NCI-H1048 (cell line): ENCODE measurements at regions not wholly inside any gene's neighbourhood (a gene's known extent, or its start where the extent isn't known, plus 50 kb on each side); places are given as distances from the start of the nearest gene placed in this dataset.

Source experiments
- DNase-seq: peaks from one replicate; lab custom pipeline; 2025; lab: John Stamatoyannopoulos, UW

DNA sequence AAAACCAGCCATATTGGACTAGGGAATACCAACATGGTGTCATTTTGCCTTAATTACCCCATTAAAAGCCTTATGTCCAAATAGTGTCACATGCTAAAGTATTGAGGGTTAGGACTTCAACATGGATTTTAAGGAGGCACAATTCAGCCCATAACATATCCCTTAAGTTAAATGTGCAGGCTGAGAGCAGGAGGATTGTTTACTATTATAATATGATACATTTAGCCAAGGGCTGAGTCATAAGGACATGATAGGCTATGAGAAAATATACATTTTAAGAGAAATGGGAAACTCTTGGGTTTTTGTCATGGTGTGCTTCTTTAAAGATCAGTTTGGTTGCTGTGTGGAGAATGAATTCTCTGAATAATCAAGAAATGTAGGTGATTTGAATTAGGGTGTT lies 136.8 kb downstream of the RDH14 start:
- DNase-seq, result no peak

DNA sequence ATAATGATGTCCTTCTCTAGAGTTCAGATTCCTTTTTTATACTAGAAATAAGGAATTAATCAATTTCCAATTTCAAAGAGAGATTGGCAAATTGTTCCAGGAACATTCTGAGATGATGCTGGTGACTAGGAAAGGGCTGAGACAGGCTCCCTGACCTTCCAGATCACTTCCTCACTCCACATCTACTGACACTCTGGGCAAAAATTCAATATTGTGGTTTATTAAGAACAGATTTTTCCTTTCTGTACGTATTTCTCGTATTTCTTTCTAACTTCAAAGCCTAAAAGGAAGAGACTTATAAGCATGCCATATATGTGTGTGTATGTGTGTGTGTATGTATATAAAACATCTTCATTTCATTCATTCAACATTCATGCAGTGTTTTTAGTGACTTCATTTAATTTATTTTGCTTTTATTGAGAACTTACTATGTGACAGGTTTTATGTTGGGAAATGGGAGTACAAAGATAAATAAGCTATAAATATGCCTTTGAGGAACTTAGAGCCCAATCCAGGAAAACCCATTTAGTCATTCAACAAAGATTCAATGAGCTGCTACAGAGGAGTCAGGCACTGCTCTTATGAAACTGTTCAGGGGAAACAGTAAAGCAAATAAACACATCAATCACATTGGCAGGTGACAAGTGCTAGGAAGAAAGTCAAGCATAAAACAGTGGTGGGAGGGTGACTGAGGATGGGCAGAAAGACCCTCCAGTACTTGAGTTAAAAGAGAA lies 137.9 kb downstream of the RDH14 start:
- no peak for DNase-seq

DNA sequence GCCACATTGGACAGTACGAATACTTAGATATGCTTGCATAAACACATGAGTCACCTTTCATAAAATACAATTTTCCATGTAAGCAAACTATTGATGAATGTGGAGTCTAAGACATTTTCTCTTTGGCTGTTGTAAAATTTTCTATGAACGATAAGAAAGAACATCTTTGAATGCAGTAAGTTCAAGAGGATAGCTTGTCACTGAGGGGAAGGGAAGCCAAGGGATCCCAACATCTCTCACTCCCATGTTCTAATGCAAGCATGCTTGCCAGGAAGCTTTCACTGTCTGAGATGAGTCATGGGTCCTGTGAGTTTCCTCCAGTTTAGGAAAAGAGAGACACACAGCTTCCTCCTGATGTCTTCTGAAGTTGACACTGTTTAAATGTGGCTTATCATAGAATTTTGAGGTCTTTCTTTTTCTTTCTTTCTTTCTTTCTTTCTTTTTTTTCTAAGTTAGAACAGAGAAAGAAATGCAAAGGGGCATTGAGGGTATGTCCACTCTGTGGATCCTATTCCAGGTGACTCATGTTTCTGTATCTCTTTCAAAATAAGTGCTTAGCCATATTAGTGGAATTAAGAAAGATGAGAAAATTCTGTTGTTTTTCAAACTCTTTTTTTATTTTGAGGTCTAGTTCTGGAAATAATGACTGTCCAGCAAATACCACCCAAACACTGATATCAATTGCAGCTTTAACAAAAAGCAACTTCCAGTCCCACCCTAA lies 146.6 kb downstream of the RDH14 start:
- DNase-seq, result no peak

DNA sequence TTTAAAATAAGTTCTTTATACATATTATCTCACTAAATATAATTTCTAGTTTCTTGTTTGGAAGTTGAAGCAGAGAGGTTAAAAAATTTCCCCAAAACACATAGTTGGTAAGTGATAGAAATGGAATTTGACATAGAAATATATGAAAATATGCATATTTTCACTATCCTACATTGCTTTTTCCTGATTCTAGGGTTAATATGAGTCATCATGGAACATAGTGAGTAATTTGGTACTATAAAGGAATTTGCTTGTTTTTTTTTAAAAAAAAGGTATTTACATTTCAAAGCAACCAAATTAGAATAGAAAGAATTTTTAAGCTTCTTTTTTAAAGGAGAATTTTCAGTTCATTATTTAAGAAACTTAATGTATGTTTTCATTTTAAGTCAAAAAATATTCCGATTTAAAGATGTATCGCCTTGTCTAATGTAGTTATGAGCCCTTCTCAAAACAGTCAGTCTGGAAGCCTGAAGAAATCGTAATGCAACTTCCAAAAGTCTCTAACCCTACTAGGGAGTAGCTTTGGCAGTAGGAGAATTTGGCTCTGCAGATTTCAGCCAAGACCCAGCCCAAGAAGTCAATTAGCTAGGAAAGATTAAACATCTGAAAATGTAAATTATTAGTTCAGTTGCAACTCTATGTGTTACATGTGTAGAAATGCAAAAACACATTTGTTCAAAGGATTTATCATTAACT lies 147.3 kb downstream of the RDH14 start:
- DNase-seq, result no peak

DNA sequence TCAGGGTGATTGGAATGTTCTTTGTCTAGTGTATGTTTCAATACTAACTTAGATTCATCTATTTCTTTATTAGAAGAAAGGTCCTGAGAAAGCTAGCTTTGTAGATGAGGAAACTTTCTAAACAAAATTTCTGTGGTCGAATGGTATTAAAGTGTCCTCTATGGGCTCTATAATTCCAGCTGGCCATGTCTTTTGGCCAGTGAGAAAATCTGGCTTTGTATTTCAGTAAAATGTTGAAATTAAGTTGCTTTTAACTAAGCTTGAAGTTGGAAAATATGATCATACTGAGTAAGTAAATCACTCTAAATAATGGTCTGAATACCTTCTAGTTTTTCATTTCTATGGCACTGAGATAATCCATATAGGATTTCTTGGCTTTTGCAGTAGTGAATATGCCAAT lies 148.8 kb downstream of the RDH14 start:
- no peak for DNase-seq

DNA sequence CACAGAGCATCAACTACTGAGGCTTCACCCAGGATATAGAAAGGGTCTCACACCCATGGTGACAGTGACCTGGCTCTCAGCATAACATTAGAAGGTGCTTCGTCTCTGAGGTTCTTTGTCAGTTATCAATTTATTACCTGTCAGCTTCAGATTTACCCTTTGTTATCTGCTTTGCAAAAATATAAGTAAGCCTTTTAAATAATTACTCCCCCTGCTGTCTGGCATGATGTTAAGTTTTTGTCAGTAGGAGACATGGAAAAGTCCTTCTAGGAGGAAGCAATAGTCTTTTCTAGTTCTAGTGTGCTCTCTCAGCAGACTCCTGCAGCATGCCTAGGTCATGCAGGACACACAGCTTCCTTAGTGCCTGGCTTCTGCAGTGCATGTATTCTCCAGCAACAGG lies 149.9 kb downstream of the RDH14 start:
- DNase-seq, result no peak

DNA sequence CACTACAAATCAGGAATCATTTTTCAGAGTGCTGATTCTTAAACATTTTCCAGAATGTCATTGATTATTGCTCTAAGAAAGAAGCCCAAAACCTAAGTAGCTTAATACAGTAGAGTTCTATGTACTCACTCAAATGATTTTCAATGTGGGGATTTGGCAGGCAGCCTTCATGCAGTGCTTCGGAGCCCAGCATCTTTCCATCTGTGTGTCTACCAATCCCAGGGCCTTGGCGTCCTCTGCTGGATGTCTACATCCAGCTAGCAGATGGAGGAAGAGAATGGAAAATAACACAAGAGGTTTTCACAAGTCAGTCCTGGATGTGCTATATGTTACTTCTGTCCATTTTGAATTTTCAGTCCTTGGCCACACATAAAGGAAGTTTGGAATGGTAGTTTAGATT lies 151.8 kb downstream of the RDH14 start:
- no peak for DNase-seq

DNA sequence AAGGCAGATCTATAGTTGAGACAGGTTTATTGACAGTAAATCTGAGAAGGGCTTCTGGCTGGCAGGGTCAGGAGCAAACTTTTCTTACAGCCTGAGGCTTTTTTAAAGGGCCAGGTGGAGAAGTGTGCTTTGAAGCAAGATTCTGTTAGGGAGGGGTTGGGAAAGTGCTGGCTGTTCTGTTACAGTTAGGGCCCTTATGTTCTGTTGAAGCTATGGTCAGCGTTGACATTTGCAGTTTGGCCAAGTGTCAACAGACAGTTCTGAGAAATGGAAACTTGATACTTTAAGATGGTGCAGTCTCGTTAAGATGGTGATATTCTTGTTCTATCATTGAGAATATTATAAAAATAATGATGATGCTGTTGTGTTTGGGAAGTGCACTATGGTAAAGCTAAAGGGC lies 154.2 kb downstream of the RDH14 start:
- no peak for DNase-seq

DNA sequence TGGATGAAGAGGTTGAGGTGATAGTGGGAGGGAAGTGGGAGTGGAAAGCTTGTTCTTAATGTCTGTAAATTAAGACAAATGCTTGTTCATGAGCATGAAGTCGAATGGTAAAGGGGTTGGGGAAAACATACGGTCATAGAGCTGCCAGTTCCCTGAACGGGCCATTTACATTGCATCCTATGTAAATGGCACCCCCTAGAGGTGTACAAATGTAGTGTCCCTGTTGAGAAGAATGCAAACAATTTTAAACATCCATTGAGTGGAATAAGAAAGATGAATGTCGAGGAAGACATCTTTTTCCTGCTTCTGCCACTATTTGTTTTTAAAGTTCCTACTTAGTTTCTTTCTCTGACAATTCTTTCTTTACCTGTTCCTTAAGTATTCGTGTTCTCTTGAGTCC lies 155.7 kb downstream of the RDH14 start:
- no peak for DNase-seq

DNA sequence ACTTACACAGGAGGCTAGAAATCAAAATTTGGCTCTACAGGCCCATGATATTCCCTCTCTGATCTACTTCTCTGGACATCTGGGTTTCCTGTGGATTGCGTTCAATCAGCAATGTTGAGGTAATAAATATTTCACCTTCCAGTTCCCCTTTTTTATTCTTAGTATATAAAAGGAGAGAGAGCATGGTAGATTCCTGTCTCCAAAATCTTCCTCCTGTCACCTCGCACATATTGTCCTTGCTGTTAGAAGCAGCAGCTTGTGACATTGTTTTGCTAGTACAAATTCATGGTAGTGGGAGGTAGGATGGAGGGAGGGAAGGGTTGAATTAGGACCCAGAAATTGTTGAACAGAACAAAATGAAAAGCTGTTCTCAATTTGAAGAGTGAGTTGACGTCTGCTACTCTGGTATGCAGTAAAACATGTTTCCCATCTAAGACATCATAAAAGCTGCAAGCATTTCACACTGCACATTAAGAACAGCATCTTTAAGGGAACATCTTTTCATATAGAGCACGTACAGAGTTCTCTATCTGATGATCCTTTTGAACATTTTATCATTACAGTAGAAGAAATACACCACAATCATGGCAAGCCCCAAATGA lies 156.4 kb downstream of the RDH14 start:
- no peak for DNase-seq

DNA sequence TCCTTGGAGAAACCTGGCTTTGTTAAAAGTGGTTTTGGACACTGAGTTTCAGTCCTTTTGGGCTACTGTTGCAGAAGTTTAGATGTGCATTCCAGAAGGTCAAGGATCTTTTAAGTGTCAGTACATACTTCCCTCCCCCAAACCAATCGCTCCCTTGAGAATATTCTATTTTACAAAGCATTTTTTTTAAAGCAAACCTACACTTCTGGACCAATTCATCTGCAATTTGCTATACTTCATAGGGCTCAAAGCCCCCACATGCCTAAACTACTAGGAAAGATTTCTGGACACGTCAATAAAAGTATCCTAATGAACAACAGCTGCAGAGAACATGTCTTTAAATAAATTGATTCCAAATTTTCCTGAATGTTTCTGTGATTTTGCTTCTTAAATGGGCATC lies 157.6 kb downstream of the RDH14 start:
- no peak for DNase-seq

DNA sequence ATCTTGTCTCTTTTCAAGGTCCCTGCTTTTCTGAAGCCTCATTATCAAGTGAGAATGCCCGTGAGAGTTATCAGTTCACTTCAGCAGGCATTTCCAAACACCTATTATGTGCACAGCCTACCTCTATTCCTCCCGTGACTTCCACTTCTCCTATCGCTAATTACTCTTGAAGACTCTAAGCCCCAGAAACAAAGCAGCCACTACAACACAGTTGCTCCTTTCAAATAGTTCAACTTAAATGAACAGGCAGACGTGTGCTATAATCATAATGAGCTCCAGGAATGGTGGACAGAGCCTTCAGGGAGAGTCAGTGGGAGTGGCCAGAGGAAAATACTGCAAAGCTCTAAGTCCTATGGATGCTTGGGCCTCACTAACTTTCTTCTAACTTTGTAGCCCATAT lies 159.0 kb downstream of the RDH14 start:
- no peak for DNase-seq

DNA sequence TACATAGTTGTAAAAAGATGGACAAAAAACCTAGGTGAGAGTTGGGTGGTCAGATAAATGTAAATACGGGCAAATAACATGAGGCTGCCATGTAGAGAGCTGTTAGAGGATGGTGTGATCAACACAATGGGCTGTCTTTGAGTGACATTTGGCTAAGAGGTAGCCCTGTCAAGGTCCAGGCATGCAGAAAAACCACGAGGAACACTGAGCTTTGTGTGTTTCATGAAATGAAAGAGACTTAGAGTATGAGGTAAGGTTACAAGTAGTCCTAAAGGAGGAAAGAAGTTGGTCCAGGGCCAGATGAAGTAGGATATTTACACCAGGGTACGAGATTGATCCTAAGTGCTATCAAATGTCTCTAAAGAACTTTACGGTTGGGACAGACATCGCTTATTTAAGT lies 160.9 kb downstream of the RDH14 start:
- no peak for DNase-seq

DNA sequence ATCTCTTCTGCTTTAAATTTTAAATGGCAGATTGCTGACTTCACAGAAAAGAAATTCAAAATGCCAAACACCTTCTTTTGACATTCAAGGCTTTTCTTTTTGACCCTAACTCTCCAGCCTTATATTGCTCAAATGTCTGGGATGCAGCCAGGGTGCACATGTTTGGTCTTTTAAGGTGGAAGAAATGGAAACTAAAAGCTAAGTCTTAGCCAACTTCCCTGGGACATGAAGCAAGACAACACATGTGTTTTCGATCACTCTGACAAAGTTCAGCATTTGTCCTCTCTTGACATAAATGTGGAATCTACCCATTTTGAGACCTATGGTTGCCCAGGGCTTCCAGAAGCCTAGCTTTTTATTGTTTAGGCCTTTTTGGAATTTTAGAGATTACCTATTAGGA lies 161.6 kb downstream of the RDH14 start:
- DNase-seq, result no peak

DNA sequence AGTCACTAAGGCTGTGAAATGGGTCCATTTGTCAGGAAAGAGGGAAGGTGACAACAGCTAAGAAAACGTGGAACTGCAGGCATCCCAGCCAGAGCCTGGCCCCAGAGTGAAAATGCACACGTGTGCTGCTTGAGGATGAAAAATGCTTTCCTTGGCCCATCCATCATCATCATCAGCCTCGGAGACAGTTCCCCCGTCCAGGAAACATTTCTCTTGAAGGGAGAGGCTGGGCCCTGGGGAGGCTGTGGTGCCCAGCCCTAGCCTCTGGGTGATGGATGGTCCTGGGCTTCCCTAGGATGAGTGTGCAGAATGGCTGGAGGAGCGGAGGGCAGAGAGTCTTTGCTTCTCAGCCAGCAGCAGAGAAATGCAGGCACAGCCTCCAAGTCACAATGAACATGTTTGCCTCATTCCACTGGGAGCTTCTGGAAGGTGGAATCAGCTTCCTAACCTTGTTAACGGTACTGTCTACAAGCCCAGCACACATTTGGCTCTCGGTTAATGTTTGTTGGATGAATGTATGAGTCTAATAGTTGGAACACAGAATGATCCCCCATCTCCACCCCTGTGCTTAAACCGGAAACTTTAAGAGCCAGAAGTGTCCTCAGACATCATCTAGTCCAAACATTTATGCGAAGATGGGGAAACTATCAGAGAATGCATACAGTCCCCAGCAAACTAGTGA lies 164.0 kb downstream of the RDH14 start:
- no peak for DNase-seq

DNA sequence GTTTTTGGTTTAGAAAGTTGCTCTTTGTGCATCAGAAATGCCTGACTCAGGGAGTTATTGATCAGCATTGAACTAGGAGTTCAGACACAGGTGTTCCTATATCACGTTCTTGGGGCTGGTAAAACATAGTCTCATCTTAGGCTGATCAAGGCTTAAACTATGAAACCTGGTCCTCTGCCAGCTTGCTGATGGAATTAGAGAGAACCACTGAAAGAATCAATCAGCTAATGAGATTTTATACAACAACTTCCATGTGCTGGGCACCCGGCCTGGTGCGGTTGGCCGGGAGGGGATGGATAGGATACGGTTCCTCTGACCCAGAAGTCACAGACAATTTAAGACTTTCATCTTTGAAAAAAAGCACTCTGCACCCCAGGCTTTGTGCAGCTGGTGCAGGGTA lies 164.9 kb downstream of the RDH14 start:
- no peak for DNase-seq

DNA sequence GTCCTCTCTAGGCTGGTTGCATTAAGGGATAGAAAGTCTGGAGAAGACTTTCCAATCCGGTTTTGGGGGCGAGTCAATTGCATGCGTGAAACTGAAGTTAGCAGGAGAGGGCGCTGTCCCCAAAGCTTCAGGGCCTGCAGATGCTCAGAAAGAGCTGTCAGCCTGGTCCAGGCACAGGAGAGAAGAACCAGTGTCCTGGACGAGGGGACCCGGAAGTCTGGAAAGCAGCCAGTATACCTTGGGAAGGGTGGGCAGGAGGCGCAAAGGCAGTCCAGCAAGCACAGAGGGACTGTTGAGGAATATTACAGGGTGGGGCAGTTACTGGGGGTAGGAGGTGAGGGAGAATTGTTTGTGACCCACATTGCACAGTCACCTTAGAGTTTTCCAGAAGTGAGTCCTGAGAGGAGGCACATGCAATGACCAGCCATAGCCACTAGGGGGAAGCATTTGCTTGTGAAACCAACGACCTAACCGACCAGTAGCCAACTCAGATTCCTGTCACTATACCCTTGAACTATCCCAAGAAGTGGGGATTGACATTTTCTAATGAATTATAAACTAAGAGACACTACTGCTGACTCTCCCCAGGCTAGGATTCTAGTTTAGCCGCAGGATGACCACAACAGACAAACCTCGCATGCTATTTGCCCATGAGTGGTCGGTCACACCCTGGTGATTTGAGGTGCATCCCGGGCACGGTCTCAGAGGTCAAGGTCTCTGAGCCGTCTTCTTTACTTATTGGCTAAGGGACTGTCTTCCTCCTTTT lies 172.8 kb downstream of the RDH14 start:
- peak; percentile 45 for DNase-seq

DNA sequence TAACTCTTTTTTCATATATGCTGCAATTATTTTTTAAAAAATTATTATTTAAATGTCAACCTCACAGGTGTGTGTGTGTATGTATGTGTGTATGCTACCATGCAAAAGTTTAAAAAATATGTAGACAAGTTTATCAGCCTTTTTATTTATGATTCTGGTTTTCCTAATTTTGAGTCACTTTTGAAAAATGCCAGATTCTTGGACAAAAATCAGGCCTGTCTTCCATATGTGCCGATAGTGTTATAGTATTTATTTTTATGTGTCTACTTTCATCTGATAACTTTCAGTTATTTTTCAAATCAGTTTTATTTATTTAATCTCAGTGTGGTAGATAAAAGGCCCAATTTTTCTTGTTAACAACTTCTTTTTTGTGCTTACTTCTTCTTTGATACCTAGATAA lies 176.2 kb downstream of the RDH14 start:
- DNase-seq, result no peak

DNA sequence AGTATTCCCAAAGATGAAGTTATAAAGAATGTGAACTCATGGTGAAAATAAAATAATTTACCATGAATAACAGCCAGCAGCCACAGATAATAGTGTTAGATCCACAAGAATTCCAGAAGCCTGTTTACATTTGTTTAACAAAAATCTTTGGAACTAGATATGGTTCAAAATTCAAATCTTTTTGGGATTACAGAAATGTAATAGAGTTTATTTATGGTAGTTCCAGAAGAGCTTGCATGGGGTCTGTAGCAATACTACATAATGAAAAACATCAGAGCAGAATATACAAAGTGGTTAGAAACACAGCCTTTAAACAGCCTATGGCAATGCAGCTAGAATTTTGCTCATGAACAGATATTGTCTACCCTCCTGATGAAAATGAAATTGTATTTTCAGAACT lies 179.1 kb downstream of the RDH14 start:
- DNase-seq, result no peak

DNA sequence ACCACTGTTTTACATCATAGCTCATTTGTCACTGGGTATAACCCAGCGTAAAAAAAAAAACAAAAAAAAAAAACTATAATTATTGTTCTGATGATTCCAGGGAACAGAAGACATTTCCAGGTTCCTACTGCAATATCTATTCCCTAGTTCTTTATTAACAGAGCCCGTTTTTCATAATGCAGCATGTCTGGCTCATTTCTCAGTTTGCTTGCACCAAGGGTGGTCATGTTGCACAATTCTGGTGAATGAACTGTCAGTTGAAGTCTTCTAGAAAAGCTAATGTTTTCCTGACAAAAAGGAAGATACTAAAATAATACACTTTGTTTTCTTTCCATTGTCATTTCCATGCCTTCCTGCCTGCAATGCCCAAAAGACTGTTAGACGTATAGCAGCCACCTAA lies 180.1 kb downstream of the RDH14 start:
- no peak for DNase-seq

DNA sequence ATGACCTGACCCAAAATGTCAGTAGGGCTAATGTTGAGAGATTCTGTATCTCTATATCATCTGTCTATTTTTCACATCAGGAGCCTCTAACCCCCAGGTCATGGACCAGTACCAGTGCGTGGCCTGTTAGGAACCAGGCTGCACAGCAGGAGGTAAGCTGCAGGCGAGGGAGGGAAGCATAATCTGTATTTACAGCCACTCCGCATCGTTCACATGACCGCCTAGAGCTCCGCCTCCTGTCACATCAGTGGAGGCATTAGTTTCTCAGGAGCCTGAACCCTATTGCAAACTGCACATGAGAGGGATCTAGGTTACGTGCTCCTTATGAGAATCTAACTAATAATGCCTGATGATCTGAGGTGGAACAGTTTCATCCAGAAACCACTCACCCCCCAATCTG lies 180.6 kb downstream of the RDH14 start:
- DNase-seq, result no peak
